Endothelial cell of umbilical vein (primary cell): ENCODE measurements at regions not wholly inside any gene's neighbourhood (a gene's known extent, or its start where the extent isn't known, plus 50 kb on each side); places are given as distances from the start of the nearest gene placed in this dataset.

ENCODE experiments used
- BruUV-seq: library from RNA; stranded (reverse); fragments of 400-500 nt; replicated peaks from 2 replicates; lab custom pipeline; 2021; lab: Mats Ljungman, UMichigan
- CTCF ChIA-PET: fragments of 300-600, 350-600 bp; sonication (Branson Sonifier 250); formaldehyde crosslinking; loops from one replicate; lab custom pipeline; 2021; ENCODE audit warnings: antibody characterized with exemption, inconsistent platforms; lab: Charles Lee
- POLR2A ChIA-PET: fragments of 300-600, 350-600 bp; sonication (Branson Sonifier 250); formaldehyde crosslinking; loops from one replicate; lab custom pipeline; 2021; ENCODE audit warnings: antibody characterized with exemption, inconsistent platforms; lab: Charles Lee
- DNase-seq: peaks from one replicate; pipeline ENCODE4 v3.0.0-alpha.2; 2011; ENCODE audit warnings: low read depth, low spot score
- FAIRE-seq: peaks from 2 replicates; lab custom pipeline; 2011; peaks lifted over from hg19 to GRCh38; lab: Jason Lieb, UNC
- H2AFZ ChIP-seq: 2 replicates; pipeline ENCODE4 v1.6.0; 2012; ENCODE audit warnings: low read depth, low read length, control low read depth, inconsistent platforms
- H3K27ac ChIP-seq: 2 replicates; pipeline ENCODE4 v1.5.1; 2011; ENCODE audit warnings: low read depth, mild to moderate bottlenecking, control low read depth, low read length, moderate library complexity; ENCODE audit not compliant: insufficient read depth
- H3K27me3 ChIP-seq, 2 experiments: 2 replicates each; pipeline versions ENCODE4 v1.6.0 to v1.6.1; 2011; ENCODE audit warnings: low read length in 2 of 2, mixed read lengths in 1 of 2; ENCODE audit not compliant: control insufficient read depth in 2 of 2, insufficient read depth in 2 of 2
- H3K36me3 ChIP-seq, 2 experiments: 2 replicates in 1 of 2; 3 replicates in 1 of 2; pipeline ENCODE4 v1.5.1; 2011; ENCODE audit warnings: low read length in 2 of 2, mild to moderate bottlenecking in 1 of 2, moderate library complexity in 1 of 2; ENCODE audit not compliant: control insufficient read depth in 2 of 2, insufficient read depth in 2 of 2; ENCODE audit errors: extremely low read depth in 1 of 2
- H3K4me1 ChIP-seq: 3 replicates; pipeline ENCODE4 v1.5.1; 2011; ENCODE audit warnings: mild to moderate bottlenecking, low read length; ENCODE audit not compliant: control insufficient read depth, insufficient read depth; ENCODE audit errors: extremely low read depth
- H3K4me2 ChIP-seq: 2 replicates; pipeline ENCODE4 v1.6.1; 2011; ENCODE audit warnings: low read length, control low read depth, mixed read lengths; ENCODE audit not compliant: insufficient read depth
- H3K4me3 ChIP-seq, 3 experiments: fragments of 200-600 bp in 1 of 3; sonication (generic), shearing (Covaris generic) in 1 of 3; replicated peaks in 1 of 3; 2 replicates each; pipeline ENCODE4 v1.5.1; 2011 to 2016; ENCODE audit warnings: control low read depth in 3 of 3, low read length in 3 of 3, mild to moderate bottlenecking in 2 of 3, inconsistent platforms in 1 of 3, low read depth in 1 of 3, moderate library complexity in 1 of 3; ENCODE audit not compliant: insufficient read depth in 1 of 3
- H3K79me2 ChIP-seq: 2 replicates; pipeline ENCODE4 v1.6.0; 2012; ENCODE audit warnings: low read length, inconsistent platforms; ENCODE audit not compliant: control insufficient read depth, insufficient read depth
- H3K9ac ChIP-seq: replicated peaks from 2 replicates; pipeline ENCODE3; 2011; ENCODE audit warnings: low read length, control low read depth; ENCODE audit not compliant: insufficient read depth; ENCODE audit errors: extremely low read depth
- H3K9me1 ChIP-seq: replicated peaks from 3 replicates; pipeline ENCODE4 v1.6.0; 2011; ENCODE audit warnings: mild to moderate bottlenecking, low read length; ENCODE audit not compliant: control insufficient read depth, insufficient read depth; ENCODE audit errors: extremely low read depth
- H3K9me3 ChIP-seq: replicated peaks from 2 replicates; pipeline ENCODE4 v1.5.1; 2012; ENCODE audit warnings: low read length, inconsistent platforms; ENCODE audit not compliant: control insufficient read depth, insufficient read depth
- H4K20me1 ChIP-seq: replicated peaks from 2 replicates; pipeline ENCODE3; 2011; ENCODE audit warnings: mild to moderate bottlenecking, low read length; ENCODE audit not compliant: control insufficient read depth, insufficient read depth; ENCODE audit errors: extremely low read depth
- CTCF ChIP-seq, 2 donors: IDR thresholded peaks; 1 replicate in 1 of 2; 2 replicates in 1 of 2; pipeline ENCODE4 v1.5.1; 2011; ENCODE audit warnings: low read length in 2 of 2, mild to moderate bottlenecking in 2 of 2, moderate library complexity in 2 of 2, control low read depth in 1 of 2, inconsistent platforms in 1 of 2, low read depth in 1 of 2; ENCODE audit not compliant: insufficient read depth in 1 of 2; ENCODE audit errors: extremely low read depth in 1 of 2
- EZH2 ChIP-seq: IDR thresholded peaks from 2 replicates; pipeline ENCODE4 v1.6.1; 2012; ENCODE audit warnings: borderline replicate concordance, low read depth, mild to moderate bottlenecking, moderate library complexity, low read length, inconsistent platforms; ENCODE audit not compliant: severe bottlenecking
- FOS ChIP-seq: IDR thresholded peaks from 2 replicates; pipeline ENCODE4 v1.6.1; 2011; ENCODE audit warnings: mild to moderate bottlenecking, low read length, moderate library complexity, borderline replicate concordance; ENCODE audit not compliant: insufficient read depth
- GATA2 ChIP-seq: IDR thresholded peaks from 2 replicates; pipeline ENCODE4 v1.7.0; 2011; ENCODE audit warnings: low read depth, mild to moderate bottlenecking, moderate library complexity, mixed read lengths, low read length; ENCODE audit not compliant: insufficient read length, insufficient read depth
- JUN ChIP-seq: IDR thresholded peaks from 2 replicates; pipeline ENCODE4 v1.6.1; 2011; ENCODE audit warnings: borderline replicate concordance, low read depth; ENCODE audit not compliant: insufficient read length, insufficient read depth
- MAX ChIP-seq: IDR thresholded peaks from 2 replicates; pipeline ENCODE4 v1.6.1; 2011; ENCODE audit not compliant: insufficient read depth, insufficient read length
- MYC ChIP-seq: IDR thresholded peaks from one replicate; pipeline ENCODE4 v1.6.1; 2011; ENCODE audit warnings: mild to moderate bottlenecking, low read depth, low read length
- POLR2A ChIP-seq: IDR thresholded peaks from 2 replicates; pipeline ENCODE4 v1.6.1; 2012; ENCODE audit warnings: low read depth, mild to moderate bottlenecking, control low read depth, low read length
- POLR2AphosphoS5 ChIP-seq: IDR thresholded peaks from 2 replicates; pipeline ENCODE4 v1.6.1; 2012; ENCODE audit warnings: low read depth, mild to moderate bottlenecking, control low read depth, low read length, moderate library complexity; ENCODE audit not compliant: insufficient read depth
- dilution Hi-C: fragments of 300-500 bp; cut with MboI; formaldehyde crosslinking; loops from one replicate; pipeline ENCODE4 v1.15.0; 2019; ENCODE audit warnings: low sequenced_read_pairs; ENCODE audit not compliant: extremely low pct_ligation_motif_present
- intact Hi-C: fragments of 100-400 bp; cut with micrococcal nuclease; formaldehyde crosslinking; loops from one replicate; pipeline ENCODE4 v1.10.0; 2022

- FAIRE-seq (no peak), DNase-seq (no peak)
- Histone ChIP-seq H3K4me2 (no peak overlapping the region), H2AFZ (no peak overlapping the region), H3K4me3 (no peak overlapping the region), H3K27me3 (peaks cover 5 to 8% of the 10 kb centered on the region in 2 experiments), H3K79me2 (no peaks in the 10 kb centered on the region), H3K9me3 (no peaks in the 10 kb centered on the region), H3K36me3 (no peaks in the 10 kb centered on the region), H3K4me1 (peaks cover 3% of the 10 kb centered on the region), H3K27ac (no peak overlapping the region), H4K20me1 (no peaks in the 10 kb centered on the region), H3K9me1 (no peaks in the 10 kb centered on the region), H3K9ac (no peak overlapping the region)
- no peak for TF ChIP-seq EZH2
- TF ChIP-seq POLR2A = no peak
- no peak for TF ChIP-seq CTCF (IDR thresholded peaks at IDR 0.05; ENCODE audit: extremely low read depth in 1 of 2, insufficient read depth in 1 of 2, low read depth in 1 of 2, low read length in 2 of 2)
- TF ChIP-seq MYC = no peak
- TF ChIP-seq POLR2AphosphoS5 = no peak
- no peak for TF ChIP-seq FOS
- no peak for TF ChIP-seq JUN
- TF ChIP-seq MAX = no peak
- no peak for TF ChIP-seq GATA2
- ChIA-PET CTCF (interaction anchor here (1.5 kb wide), 1 partner anchor 357 kb away, joined by 7 read pairs; no protein-coding TSS in a partner anchor), POLR2A (interaction anchor here (0.5 kb wide), 1 partner anchor 144 kb away, joined by 3 read pairs; no protein-coding TSS in a partner anchor)
- dilution Hi-C loops = no loop called here
- intact Hi-C loops = no loop called here
- no TSS peak for BruUV-seq
Observed at GRCh38 chr16:73189136-73189535, 141.2 kb upstream of the ZFHX3 start.
